HG02610 (cell line): ENCODE measurements at regions not wholly inside any gene's neighbourhood (a gene's known extent, or its start where the extent isn't known, plus 50 kb on each side); places are given as distances from the start of the nearest gene placed in this dataset.

Source experiments
- ATAC-seq: cut with Tn5 transposase; IDR thresholded peaks from one replicate; pipeline ENCODE4 v1.9.1; 2021; ENCODE audit warnings: mild to moderate bottlenecking, moderate library complexity; ENCODE audit not compliant: unreplicated experiment

DNA sequence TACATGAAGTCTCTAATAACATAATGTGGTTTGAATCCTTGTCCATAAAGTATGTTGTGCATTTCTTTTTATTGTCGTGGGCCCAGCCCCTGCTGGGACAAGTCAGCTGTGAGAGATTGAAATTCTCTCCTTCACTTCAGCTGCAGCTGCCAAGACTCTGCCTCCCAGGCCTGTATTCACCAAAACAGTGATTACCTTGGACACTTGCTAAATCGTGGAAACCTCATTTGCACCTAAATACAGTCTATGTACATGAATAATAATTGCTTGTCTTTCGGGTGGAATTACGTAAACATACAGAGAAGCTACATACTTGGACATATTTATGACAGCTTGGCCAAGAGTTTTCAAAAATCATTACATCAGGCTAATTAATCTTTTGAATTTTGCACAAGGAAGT is 898.5 kb upstream of the SEMA6A start:
- ATAC-seq = no peak

DNA sequence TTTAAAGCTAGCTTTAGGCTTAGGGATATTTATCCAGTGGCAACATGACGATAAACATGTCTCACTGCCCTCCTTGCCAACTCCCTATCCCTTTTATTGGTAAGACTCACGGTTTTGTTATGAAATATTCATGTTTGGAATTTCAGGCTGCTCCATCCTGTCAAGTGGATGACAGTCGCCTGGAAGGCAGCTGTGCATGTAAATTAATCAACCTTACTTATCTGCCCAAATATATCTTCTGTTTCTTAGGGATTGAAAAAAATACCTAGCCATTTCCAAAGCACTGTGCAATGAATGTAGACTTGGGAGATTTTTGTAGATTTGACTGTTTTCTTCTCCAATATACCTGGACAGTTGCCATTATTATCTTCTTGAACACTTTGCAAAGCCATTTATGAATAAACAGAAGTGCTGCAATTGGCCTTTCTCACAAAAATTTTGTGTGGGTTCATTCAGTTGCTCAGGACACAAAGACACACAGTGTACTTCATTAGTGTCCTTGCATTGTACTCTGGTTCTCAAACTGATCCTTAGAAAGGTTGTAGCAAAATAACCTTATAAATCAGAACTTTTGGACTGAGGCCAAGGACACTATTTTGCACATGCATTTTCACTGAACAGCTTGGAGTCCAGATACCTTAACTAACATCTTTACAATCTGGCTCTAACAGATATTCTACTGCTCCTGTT is 889.4 kb upstream of the SEMA6A start:
- ATAC-seq = no peak

DNA sequence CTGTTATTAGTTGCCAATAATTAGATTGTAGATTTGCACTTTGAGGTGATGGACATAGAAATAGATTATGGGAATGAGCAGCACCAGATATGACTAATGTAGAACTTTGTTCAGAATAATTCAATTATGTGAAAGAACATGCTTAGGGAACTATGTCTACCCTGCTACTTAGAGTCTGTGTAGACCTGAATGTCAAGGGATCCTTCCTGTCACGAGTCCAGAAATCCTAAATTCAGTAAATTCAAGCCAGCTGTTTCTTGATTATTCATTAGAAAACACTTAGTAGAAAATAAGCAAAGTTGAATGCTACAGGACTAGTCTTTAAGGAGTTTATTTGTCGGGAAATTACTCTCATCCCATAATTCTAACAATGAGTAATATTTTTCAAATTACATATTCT is 887.3 kb upstream of the SEMA6A start:
- ATAC-seq = no peak

DNA sequence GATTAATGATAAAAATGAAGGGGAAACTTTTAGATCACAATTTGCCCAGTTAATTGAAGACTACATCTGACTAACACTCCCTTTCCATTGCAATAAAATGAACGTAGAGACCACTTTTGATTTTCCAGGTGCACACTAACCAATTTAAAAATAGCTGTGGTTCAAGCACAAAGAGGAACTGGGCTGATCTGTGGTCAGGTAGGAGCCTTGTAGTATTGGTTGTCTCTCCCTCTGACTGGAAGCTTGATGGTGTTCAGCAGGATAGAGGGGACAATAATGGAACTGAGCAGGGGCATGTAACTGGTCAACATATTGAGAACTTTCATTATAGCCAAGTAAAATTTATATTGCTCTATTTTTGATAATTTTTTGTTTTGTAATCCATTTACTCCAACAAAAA is 886.8 kb upstream of the SEMA6A start:
- no peak for ATAC-seq

DNA sequence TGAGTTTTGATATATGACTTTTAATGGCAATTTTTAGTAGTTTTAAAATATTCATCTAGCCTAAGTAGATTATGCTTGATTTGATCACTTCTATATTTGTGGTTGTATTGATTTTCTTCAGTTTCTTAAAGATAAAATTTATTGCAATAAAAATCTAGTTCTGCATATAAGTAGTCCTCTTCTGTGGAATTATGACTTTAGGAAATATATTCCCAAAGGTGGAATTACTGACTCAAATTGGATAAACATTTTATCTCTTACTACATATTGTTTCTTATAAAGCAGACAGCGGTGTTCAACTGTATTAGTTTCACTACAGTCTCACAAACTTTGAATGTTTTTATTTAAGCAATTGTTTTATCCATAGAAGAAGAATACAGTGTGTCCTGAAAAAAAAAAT is 883.0 kb upstream of the SEMA6A start:
- ATAC-seq = no peak

DNA sequence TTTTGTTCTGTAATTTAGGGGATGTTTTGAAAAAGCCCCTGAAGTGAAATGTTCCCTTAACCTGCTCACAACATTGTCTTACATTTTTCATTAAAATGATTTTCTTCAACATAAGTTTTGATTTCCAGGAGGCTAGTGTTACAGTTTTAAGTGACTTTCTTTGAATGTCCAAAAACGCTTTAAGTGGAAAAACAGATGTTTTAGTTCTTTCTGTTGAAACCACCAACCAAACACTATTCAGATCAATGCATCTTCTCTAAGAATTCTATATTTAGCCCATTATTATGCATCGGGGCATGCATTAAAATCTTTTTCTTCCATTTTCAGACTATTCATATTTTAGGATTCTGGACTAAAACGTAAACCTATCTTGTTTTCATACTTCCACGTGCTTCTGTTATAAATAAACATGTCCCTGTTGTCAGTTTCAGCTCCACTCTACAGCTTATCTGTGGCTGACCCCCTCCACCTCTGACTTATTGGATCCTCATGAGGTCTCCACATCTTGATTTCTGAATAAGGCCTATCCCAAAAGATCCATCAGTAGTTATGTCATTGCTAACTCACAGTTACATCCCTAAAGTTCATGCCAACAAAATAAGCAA is 882.3 kb upstream of the SEMA6A start:
- no peak for ATAC-seq

DNA sequence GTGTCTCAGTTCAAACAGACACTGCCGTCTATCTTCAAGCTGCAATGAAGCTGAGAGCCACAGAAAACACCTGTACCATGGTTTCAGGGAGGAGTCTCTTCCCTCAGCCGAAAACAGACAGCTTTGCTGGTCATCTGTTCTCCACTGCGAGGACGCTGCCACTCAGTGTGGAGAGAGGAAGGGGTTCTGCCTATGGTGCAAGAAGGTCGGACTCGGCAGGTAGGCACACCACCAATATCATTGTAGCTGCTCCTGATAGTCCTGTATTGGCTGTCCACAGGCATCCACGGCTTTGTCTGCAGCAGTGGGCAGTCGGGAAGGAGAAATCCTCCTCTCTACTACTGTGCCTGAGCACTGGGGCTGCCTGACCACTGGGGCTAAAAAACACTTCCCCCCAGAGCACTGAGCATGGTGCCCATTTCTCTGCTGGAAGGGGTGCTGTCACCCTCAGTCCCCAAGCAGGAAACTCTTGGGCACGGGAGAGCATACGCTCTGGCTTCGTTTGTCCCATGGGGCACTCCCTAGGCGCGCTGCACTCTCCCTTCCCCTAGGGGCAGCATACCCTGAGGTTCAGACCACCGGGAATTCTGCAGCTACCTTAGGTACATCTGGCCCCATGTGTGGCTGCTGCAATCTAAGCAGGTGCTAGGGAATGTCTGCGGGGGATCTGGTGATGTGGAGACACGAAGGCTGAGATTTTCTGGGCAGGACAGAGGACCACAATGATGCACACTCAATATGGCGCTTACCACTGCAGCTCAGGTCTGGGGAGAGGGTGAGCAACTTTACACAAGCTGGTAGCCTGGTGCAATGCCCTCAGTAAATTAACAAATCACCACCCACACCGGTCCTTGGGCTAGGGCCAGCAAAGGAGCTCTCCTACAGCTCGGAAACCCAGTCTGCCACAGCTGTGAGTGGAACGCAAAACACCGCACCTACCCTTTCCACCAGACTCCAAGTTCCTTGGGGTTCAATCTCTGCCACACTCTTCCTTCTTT is 880.9 kb upstream of the SEMA6A start:
- ATAC-seq = peak; percentile 19

DNA sequence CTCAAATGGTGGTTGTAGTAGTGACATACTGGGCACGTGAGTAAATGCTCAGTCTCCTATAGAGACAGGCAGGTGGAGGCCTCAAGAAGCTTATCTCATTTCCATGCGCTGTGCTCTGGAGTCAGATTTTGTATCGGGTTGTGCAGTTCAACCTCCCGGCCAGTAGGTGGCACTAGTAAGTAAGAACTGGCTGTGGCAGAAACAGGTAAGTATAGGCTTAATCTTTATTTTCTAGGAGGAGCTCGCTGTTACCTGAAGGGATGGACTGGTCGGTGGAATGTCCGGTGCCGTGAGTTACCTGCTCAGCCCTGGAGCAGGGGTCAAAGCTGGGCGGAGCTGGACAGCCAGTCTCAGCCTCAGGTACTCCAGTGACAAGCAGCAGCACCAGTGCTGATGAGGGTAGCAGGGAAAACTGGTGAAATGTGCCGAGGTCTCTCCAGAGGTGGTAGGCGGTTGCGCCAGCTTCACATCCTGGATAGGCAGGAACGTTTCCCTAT is 880.1 kb upstream of the SEMA6A start:
- peak; percentile 88 for ATAC-seq

DNA sequence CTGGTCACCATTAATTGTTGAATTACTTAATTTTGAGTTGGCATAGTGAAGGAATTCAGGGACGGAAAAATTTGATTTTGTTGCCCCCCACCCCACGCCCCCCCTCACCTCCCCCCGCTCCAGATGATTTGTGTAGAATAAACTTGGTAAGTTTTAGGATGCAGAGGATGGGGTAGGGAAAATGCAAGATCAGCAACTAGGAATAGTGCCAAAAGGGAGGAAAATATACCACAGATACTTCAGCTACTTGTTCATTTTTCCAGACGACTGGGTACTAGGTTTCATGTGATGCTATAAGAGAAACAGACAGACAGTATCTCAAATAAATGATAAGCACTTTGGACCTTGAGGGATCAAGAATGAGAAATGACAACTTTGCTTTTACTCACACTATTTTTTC is 862.2 kb upstream of the SEMA6A start:
- no peak for ATAC-seq

DNA sequence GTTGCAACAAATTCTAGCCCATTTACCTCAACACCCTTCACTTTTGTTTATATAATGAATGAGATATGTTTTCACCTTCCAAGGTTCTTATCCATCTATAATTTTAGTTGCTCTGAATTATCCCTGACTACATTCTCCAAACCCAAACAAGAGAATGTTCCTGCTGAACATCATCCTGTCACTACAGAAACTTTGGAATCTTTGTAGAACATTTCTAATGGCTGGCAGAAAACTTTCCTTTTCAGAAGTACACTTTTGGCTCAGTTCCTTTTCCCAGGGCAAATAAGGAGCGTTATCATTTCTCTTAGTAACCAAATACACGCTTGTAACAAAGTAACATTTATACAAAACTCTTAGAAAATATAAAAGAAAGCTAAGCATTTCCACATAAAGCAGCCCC is 860.6 kb upstream of the SEMA6A start:
- no peak for ATAC-seq

DNA sequence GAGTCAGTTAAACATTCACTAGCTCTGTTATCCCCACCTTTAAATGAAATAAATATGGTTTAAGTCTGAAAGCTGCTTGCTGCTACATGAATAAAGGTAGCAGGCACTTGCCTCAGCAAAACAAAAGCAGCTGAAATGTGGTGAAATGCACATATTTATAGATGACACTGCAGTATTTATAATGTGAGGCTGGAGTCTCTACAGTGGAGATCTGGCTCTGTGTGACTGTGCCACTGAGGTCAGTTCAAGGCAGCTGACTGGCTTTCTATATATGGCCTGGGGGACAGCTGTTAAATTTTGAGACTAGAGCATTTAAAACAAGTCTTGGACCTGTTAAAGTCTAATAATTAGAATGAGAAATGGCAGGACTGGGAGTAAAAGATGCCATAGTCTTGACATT is 859.6 kb upstream of the SEMA6A start:
- ATAC-seq = no peak

DNA sequence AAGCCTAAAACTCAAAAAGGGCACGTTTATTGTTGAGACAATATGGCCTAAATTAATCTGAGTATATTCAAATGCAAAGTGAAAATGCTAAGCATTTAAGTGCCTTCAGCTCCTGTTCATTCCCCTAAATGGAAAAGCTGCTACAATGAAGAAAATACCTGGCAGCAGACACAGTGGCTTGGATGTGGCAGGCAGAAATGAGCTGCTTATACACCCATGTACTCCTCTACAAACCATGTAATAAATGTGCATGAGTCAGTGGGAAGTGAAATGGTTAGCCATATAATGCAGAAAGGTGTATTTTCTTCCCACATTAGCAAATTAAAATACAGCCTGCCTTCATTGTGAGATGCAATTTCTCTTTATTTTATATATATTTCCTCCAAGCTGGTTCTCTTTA is 859.2 kb upstream of the SEMA6A start:
- ATAC-seq = no peak

DNA sequence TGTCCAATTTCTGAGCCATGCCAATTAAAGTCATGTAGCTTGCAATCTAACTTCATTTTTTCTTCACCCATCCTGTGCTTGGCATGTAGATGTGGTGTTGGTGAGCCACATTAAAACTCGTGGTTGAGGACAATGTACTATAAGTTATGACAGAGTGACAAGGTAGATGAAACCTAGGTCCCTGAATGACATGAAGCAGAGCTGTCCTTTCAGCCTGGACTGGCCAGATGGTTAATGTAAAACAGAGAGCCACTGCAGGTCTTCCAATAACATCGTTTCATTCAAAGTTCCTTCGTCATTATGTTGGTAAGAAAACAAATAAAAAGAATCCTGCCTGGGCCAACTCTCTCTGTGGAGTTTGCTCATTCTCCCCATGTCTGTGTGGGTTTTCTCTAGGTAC is 856.5 kb upstream of the SEMA6A start:
- ATAC-seq = no peak

DNA sequence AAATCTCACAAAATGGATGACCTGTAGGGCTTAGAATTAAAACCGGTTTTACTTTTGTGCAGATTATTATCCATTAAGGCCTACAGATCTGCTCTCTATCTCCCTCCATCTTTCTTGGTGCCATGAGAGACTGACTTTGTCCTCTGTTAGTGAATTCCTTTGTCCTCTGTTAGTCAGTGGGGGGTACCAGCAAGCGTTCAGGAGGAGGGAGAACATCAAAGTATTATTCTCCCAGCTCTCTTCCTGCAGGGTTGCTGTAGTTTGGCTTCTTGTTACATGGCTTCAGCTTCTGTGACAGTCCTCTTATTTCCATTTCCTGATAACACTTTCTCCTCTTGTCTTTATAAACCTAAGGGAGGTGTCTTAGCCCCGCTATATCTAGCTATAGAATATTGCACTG is 850.5 kb upstream of the SEMA6A start:
- ATAC-seq = no peak

DNA sequence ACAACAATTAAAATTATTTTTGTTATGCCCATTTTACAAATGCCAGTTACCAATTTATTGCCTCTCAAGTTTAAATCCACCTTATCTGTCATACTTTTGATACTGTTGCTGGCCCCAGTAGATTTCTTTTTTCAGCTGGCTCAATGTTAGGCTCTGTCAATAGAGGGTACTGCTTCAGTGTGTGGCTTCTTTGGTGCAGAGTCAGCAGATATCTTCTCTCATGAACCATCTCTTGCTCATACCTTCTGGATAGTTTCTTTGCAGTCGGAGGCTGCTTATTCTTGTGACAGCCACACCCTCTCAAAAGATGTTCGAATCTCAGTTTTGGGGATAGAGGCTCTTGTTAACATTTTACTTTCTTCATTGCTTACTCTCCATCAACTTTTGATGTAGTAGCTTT is 849.9 kb upstream of the SEMA6A start:
- no peak for ATAC-seq

DNA sequence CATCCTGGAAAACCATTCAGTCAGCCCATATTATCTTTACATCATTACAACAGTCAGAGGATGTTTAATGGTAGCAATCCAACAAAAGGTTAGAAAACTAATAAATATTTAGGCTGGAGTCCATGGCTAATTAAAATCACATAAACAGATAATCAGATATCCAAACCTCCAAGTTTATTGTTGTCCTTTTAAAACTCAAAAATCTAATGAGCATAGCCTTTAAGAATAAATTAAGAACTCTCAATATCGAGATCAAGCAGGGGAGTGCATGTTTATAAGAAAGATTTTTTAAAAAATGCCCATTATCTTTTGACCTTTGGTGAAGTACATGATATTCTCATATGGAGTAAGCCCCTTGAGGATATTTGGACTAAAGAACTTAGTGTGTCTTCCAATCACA is 842.9 kb upstream of the SEMA6A start:
- ATAC-seq = no peak

DNA sequence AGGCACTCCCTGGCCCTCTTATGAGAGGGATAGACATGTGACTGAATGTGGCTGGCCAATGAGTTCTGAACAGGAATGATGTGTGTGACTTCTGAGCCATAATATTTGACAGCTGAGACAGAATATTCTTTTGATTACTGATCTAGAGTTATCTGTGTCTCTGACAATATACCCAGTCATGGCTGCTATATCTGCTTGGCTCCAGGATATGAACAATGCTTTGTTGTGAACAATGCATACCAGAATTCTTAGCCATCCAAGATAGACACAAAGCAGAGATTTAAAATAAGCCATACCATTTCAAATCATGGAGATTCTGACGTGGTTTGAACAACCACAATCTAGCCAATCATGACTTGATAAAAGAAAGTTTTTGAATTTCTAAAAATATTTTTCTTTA is 840.3 kb upstream of the SEMA6A start:
- no peak for ATAC-seq

DNA sequence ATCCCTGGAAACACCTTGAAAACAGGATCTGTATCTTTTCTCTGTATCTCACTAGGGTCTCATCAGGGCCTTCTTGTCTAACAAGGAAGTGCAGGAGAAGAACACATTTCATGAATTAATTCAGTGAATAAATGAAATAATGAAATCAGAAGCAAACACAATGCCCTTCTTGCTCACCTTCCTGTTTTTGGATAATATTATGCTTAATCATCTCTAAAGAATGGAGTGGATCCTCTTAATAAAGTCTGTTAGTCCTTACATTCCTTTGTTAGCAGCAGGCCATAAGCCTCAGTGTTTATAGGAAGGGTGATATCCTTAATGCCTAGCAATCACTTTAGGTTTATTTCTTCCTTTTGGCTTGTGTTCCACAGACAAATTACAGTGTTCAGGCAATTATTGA is 837.1 kb upstream of the SEMA6A start:
- no peak for ATAC-seq

DNA sequence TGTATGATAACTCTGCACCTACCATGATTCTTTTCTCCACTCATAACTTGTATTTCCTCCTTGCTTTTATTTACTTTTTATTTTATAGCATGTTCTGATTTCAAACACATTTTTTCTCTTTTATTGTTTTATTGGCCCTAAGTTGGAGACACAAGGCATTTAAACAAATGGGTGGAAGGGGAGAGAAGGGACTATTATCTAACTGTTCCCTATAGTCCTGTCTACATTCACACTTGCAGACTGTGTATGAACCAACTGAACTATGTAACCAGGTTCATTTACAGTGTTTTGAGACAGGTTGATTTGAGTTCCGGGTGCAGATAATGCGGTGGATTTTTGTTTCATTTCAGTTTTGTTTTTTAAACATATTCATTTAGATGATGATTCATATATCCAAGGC is 830.6 kb upstream of the SEMA6A start:
- no peak for ATAC-seq

DNA sequence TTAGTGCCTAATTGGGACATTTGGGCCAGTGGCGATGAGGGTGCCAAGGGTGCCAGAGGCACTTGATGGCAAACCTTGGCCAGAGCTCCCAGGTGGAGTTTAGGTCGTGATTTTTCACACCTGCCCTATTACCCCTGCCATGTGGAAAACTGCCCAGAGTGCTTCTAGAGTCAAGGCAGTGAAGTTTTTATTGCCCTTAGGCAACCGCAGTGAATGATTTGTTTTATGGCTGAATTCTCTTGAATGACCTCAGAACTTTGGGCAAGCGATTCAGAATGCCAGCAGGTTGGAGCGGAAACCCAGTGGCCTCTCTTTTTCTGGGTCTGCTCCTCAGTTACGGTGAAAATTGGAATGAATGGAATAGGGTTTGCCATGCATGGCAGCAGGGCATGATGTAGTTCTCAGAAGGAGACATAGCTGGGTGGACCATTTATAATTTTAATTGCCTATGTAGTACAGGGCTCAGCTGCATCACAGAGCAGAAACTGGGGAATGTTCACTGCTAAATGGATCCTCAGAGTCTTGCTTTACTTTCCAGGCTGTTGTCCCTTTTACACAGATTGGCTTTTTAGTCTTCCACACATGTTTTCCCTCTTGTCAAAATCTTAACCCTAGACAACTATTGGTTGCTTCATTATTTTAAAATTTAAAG is 820.0 kb upstream of the SEMA6A start:
- no peak for ATAC-seq

DNA sequence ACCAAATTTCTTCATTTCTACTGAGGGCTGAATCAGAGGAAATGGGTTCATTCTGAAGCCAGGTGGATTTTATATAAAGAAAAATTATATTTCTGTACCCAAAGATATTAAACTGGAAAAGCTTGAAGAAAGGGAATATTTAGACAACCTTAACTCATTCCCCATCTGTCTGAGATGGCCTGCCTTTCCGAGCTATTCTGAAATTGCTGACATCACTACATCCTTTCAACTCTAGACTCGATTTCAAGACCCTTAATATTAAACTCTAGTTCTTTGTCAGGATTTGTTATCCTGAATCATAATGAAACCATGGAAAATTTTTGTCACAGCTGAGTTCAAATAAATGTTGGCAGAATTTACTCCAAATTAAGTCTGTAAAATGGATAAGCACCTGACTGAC is 818.5 kb upstream of the SEMA6A start:
- no peak for ATAC-seq
